H1 (cell line): ENCODE measurements at regions not wholly inside any gene's neighbourhood (a gene's known extent, or its start where the extent isn't known, plus 50 kb on each side); places are given as distances from the start of the nearest gene placed in this dataset.

Source experiments
- CEBPB ChIP-seq: IDR thresholded peaks from 2 replicates; pipeline ENCODE4 v1.6.1; 2012; ENCODE audit warnings: low read depth, low read length
- CREB1 ChIP-seq: IDR thresholded peaks from 2 replicates; pipeline ENCODE4 v1.6.1; 2012; ENCODE audit warnings: inconsistent platforms
- EGR1 ChIP-seq: IDR thresholded peaks from 2 replicates; pipeline ENCODE4 v1.6.1; 2011; ENCODE audit warnings: low read depth, low read length, borderline replicate concordance
- TCF12 ChIP-seq: IDR thresholded peaks from 2 replicates; pipeline ENCODE4 v1.6.1; 2011; ENCODE audit warnings: low read depth, mild to moderate bottlenecking, low read length
- TF ChIP-seq, protein P1 (sequence below), 3 experiments: IDR thresholded peaks; 1 replicate in 2 of 3; 2 replicates in 1 of 3; pipeline versions ENCODE4 v1.5.1 to v1.6.1; 2011; ENCODE audit warnings: low read length in 3 of 3, mild to moderate bottlenecking in 3 of 3, inconsistent platforms in 2 of 3, low read depth in 1 of 3, moderate library complexity in 1 of 3; ENCODE audit not compliant: insufficient read depth in 1 of 3; ENCODE audit errors: control extremely low read depth in 1 of 3
- TF ChIP-seq, protein P2 (sequence below): IDR thresholded peaks from 2 replicates; pipeline ENCODE4 v1.6.1; 2011; ENCODE audit warnings: low read length, improper control_type of control experiment
- TF ChIP-seq, protein P3 (sequence below): IDR thresholded peaks from 2 replicates; pipeline ENCODE4 v1.6.1; 2012; ENCODE audit warnings: inconsistent platforms

- TF ChIP-seq, protein P1, sequence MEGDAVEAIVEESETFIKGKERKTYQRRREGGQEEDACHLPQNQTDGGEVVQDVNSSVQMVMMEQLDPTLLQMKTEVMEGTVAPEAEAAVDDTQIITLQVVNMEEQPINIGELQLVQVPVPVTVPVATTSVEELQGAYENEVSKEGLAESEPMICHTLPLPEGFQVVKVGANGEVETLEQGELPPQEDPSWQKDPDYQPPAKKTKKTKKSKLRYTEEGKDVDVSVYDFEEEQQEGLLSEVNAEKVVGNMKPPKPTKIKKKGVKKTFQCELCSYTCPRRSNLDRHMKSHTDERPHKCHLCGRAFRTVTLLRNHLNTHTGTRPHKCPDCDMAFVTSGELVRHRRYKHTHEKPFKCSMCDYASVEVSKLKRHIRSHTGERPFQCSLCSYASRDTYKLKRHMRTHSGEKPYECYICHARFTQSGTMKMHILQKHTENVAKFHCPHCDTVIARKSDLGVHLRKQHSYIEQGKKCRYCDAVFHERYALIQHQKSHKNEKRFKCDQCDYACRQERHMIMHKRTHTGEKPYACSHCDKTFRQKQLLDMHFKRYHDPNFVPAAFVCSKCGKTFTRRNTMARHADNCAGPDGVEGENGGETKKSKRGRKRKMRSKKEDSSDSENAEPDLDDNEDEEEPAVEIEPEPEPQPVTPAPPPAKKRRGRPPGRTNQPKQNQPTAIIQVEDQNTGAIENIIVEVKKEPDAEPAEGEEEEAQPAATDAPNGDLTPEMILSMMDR (IDR thresholded peaks at IDR 0.05; ENCODE audit: control extremely low read depth in 1 of 3, insufficient read depth in 1 of 3, low read depth in 1 of 3, low read length in 3 of 3), result peak; percentile 53 to 98 (median 95)
- TF ChIP-seq EGR1 (no peak), TCF12 (no peak), CEBPB (0 out of 2 replicates have a peak, but pooled peaks have one; percentile 18), CREB1 (no peak)
- TF ChIP-seq, protein P2, sequence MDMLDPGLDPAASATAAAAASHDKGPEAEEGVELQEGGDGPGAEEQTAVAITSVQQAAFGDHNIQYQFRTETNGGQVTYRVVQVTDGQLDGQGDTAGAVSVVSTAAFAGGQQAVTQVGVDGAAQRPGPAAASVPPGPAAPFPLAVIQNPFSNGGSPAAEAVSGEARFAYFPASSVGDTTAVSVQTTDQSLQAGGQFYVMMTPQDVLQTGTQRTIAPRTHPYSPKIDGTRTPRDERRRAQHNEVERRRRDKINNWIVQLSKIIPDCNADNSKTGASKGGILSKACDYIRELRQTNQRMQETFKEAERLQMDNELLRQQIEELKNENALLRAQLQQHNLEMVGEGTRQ, result no peak
- TF ChIP-seq, protein P3, sequence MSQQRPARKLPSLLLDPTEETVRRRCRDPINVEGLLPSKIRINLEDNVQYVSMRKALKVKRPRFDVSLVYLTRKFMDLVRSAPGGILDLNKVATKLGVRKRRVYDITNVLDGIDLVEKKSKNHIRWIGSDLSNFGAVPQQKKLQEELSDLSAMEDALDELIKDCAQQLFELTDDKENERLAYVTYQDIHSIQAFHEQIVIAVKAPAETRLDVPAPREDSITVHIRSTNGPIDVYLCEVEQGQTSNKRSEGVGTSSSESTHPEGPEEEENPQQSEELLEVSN, result no peak
These were observed 889.1 kb upstream of the GCFC2 start (continued) for GRCh38 chr2:76599732-76600368.
